ENCODE measurements at regions not wholly inside any gene's neighbourhood (a gene's known extent, or its start where the extent isn't known, plus 50 kb on each side); places are given as distances from the start of the nearest gene placed in this dataset.

GRCh38 chrY:7444141-7444540, 532.6 kb upstream of the AMELY start (continued):
- TF ChIP-seq CTCF (conservative IDR thresholded peaks at IDR 0.05; ENCODE audit: low read depth in 2 of 2) (no peak), EZH2phosphoT487 (IDR thresholded peaks at IDR 0.05; ENCODE audit: unreplicated experiment) (no peak), NANOG (IDR thresholded peaks at IDR 0.05; ENCODE audit: borderline replicate concordance) (no peak), POLR2AphosphoS5 (IDR thresholded peaks at IDR 0.05; ENCODE audit: low read depth) (no peak), JUNB (IDR thresholded peaks at IDR 0.05; ENCODE audit: unreplicated experiment) (no peak), STAT1 (IDR thresholded peaks at IDR 0.05; ENCODE audit: unreplicated experiment) (no peak), EZH2 (IDR thresholded peaks at IDR 0.05; ENCODE audit: low read depth, unreplicated experiment) (no peak)

GRCh38 chrY:7440796-7441530, 529.4 kb upstream of the AMELY start:
- no peaks in the 10 kb centered on the region for H3K27me3 ChIP-seq (ENCODE audit: insufficient read depth)
- H3K4me1 ChIP-seq (ENCODE audit: insufficient read depth): no peaks in the 10 kb centered on the region
- H2AFZ ChIP-seq: no peak overlapping the region
- TF ChIP-seq ZNF331 (CRISPR knock-in tag; IDR thresholded peaks at IDR 0.05; ENCODE audit: low read depth) (no peak), NANOG (IDR thresholded peaks at IDR 0.05; ENCODE audit: borderline replicate concordance) (no peak), JUNB (IDR thresholded peaks at IDR 0.05; ENCODE audit: unreplicated experiment) (no peak), ETS1 (IDR thresholded peaks at IDR 0.05) (no peak), ZNF462 (CRISPR knock-in tag; IDR thresholded peaks at IDR 0.05) (no peak), CREB1 (CRISPR knock-in tag; IDR thresholded peaks at IDR 0.05; ENCODE audit: low read depth) (no peak), CTCF (conservative IDR thresholded peaks at IDR 0.05; ENCODE audit: low read depth in 2 of 2) (no peak), EZH2phosphoT487 (IDR thresholded peaks at IDR 0.05; ENCODE audit: unreplicated experiment) (no peak), POLR2AphosphoS5 (IDR thresholded peaks at IDR 0.05; ENCODE audit: low read depth) (no peak), STAT1 (IDR thresholded peaks at IDR 0.05; ENCODE audit: unreplicated experiment) (no peak)
- Mint-ChIP-seq H3K4me1 (no peaks in the 10 kb centered on the region), H3K27me3 (ENCODE audit: insufficient read depth, low read depth, poor library complexity) (no peaks in the 10 kb centered on the region), H3K4me3 (no peak overlapping the region), H3K9me3 (no peaks in the 10 kb centered on the region; the same call in 2 of the 3 replicates), H3K36me3 (ENCODE audit: low read depth) (no peaks in the 10 kb centered on the region), H3K27ac (no peak overlapping the region)
- H3K4me3 ChIP-seq: no peak overlapping the region
- H3K79me2 ChIP-seq (replicated peaks; ENCODE audit: insufficient read depth): no peaks in the 10 kb centered on the region
- H3K27ac ChIP-seq (ENCODE audit: low read depth): no peak overlapping the region
- H3F3A ChIP-seq (replicated peaks; ENCODE audit: low read depth): no peaks in the 10 kb centered on the region
- no peaks in the 10 kb centered on the region for H3K36me3 ChIP-seq (ENCODE audit: insufficient read depth)
- no peak for ATAC-seq
- no peak overlapping the region for H3K4me2 ChIP-seq
- no peaks in the 10 kb centered on the region for H4K20me1 ChIP-seq (replicated peaks; ENCODE audit: insufficient read depth)
- H3K9me2 ChIP-seq (ENCODE audit: insufficient read depth): no peaks in the 10 kb centered on the region
- no peak for DNase-seq (ENCODE audit: low spot score)

Measured in GM23338 (cell line).